ENCODE measurements at regions not wholly inside any gene's neighbourhood (a gene's known extent, or its start where the extent isn't known, plus 50 kb on each side); places are given as distances from the start of the nearest gene placed in this dataset.

DNA sequence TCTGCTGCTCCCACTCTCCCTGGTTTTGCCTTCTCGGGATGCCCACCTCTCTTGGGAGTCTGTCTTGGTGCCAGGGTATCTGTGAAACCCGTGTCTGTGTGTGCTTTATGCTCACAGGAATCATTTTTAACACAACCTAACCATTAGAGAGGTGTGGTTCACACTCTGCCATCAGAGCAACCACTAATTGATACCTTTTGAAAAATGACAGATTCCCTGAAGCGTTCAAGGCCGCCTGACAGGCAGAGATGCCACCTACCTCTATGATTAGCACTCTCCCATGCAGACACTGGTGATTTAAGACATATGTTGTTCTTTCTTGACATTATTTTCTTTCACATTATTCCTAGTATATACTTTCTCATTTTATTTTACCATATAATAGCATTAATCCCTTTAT is 207.3 kb upstream of the SGCD start:
- no peak overlapping the region for H3K4me3 ChIP-seq (ENCODE audit: low read length)
- intact Hi-C loops (cut with DNase I, micrococcal nuclease) = no loop called here
- peaks cover 37% of the 10 kb centered on the region for H3K27me3 Mint-ChIP-seq
- peak in 1 of 14 experiments; percentile 11 for DNase-seq
- no peak for ATAC-seq (ENCODE audit: poor library complexity)
- no peaks in the 10 kb centered on the region for H3K4me1 ChIP-seq (ENCODE audit: insufficient read depth, low read length)
- no peaks in the 10 kb centered on the region for H3K4me1 Mint-ChIP-seq (ENCODE audit: low read depth)
- no peak overlapping the region for H3K27ac ChIP-seq (ENCODE audit: low read depth in 1 of 2, low read length in 2 of 2)
- CTCF ChIA-PET = no interaction called here
- peaks cover 0 to 7% of the 10 kb centered on the region in 2 experiments for H3K27me3 ChIP-seq (ENCODE audit: control insufficient read depth in 1 of 2, insufficient read depth in 2 of 2, low read length in 2 of 2)
- no peaks in the 10 kb centered on the region for H3K9me3 Mint-ChIP-seq
- POLR2A ChIA-PET = no interaction called here
- no peaks in the 10 kb centered on the region for H3K36me3 ChIP-seq (ENCODE audit: insufficient read depth, low read length)
- H3K36me3 Mint-ChIP-seq (ENCODE audit: low read depth) = no peaks in the 10 kb centered on the region
- H3K9me3 ChIP-seq (ENCODE audit: control insufficient read depth in 1 of 2, insufficient read depth in 1 of 2, low read length in 2 of 2) = no peaks in the 10 kb centered on the region
- no peak overlapping the region for H3K27ac Mint-ChIP-seq
- TF ChIP-seq, protein P1, sequence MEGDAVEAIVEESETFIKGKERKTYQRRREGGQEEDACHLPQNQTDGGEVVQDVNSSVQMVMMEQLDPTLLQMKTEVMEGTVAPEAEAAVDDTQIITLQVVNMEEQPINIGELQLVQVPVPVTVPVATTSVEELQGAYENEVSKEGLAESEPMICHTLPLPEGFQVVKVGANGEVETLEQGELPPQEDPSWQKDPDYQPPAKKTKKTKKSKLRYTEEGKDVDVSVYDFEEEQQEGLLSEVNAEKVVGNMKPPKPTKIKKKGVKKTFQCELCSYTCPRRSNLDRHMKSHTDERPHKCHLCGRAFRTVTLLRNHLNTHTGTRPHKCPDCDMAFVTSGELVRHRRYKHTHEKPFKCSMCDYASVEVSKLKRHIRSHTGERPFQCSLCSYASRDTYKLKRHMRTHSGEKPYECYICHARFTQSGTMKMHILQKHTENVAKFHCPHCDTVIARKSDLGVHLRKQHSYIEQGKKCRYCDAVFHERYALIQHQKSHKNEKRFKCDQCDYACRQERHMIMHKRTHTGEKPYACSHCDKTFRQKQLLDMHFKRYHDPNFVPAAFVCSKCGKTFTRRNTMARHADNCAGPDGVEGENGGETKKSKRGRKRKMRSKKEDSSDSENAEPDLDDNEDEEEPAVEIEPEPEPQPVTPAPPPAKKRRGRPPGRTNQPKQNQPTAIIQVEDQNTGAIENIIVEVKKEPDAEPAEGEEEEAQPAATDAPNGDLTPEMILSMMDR (IDR thresholded peaks at IDR 0.05) = no peak
- no peak overlapping the region for H3K4me3 Mint-ChIP-seq

DNA sequence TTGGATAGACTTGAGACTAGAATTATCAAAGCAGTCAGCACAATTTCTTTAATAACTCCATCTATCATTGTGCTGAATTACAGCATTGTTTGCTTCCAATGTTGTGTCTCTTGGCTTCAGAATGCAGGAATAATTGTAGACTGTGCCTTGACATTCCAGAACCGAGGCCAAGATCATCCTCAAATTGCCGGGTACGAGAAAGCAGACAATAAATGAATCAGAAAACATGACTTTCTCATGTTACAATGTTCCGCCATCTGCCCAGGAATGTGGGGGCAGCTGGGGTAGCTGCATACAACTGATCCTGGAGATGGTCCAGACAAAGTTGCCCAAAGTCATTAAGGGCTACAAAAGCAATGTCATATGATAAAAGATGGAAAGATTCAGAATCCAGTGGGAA is 206.2 kb upstream of the SGCD start:
- H3K9me3 Mint-ChIP-seq = no peaks in the 10 kb centered on the region
- intact Hi-C loops (cut with DNase I, micrococcal nuclease) = no loop called here
- Histone ChIP-seq H3K4me3 (ENCODE audit: low read length) (no peak overlapping the region), H3K27ac (ENCODE audit: low read depth in 1 of 2, low read length in 2 of 2) (no peak overlapping the region), H3K36me3 (ENCODE audit: insufficient read depth, low read length) (no peaks in the 10 kb centered on the region), H3K4me1 (ENCODE audit: insufficient read depth, low read length) (no peaks in the 10 kb centered on the region), H3K27me3 (ENCODE audit: control insufficient read depth in 1 of 2, insufficient read depth in 2 of 2, low read length in 2 of 2) (peaks cover 0 to 7% of the 10 kb centered on the region in 2 experiments), H3K9me3 (ENCODE audit: control insufficient read depth in 1 of 2, insufficient read depth in 1 of 2, low read length in 2 of 2) (no peaks in the 10 kb centered on the region)
- no peak overlapping the region for H3K4me3 Mint-ChIP-seq
- DNase-seq (no peak), ATAC-seq (ENCODE audit: poor library complexity) (no peak)
- peaks cover 42% of the 10 kb centered on the region for H3K27me3 Mint-ChIP-seq
- CTCF ChIA-PET = no interaction called here
- no peaks in the 10 kb centered on the region for H3K4me1 Mint-ChIP-seq (ENCODE audit: low read depth)
- no peaks in the 10 kb centered on the region for H3K36me3 Mint-ChIP-seq (ENCODE audit: low read depth)
- POLR2A ChIA-PET = no interaction called here
- TF ChIP-seq, protein P1 (IDR thresholded peaks at IDR 0.05) = no peak
- no peak overlapping the region for H3K27ac Mint-ChIP-seq

DNA sequence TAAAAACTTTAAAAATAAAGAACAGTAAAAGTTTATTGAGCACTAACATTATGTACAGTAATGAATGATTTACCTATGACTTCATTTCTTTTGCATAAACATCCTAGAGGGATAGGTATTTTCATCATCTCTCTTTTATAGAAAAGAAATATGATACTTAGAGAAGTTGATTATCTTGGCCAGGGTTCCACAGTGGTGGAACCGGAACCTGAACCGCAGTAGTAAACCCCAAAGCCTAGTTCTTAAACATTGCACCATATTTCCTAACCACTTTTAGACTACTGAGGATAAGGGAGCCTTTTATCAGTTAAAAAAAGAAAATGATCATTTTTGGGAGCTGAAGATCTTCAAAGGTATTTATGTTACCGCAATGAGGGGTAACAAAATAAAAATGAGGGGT is 205.7 kb upstream of the SGCD start:
- H3K4me1 Mint-ChIP-seq (ENCODE audit: low read depth) = no peaks in the 10 kb centered on the region
- no peaks in the 10 kb centered on the region for H3K36me3 Mint-ChIP-seq (ENCODE audit: low read depth)
- Histone ChIP-seq H3K4me3 (ENCODE audit: low read length) (no peak overlapping the region), H3K4me1 (ENCODE audit: insufficient read depth, low read length) (no peaks in the 10 kb centered on the region), H3K36me3 (ENCODE audit: insufficient read depth, low read length) (no peaks in the 10 kb centered on the region), H3K27ac (ENCODE audit: low read depth in 1 of 2, low read length in 2 of 2) (no peak overlapping the region), H3K9me3 (ENCODE audit: control insufficient read depth in 1 of 2, insufficient read depth in 1 of 2, low read length in 2 of 2) (no peaks in the 10 kb centered on the region), H3K27me3 (ENCODE audit: control insufficient read depth in 1 of 2, insufficient read depth in 2 of 2, low read length in 2 of 2) (peaks cover 0 to 7% of the 10 kb centered on the region in 2 experiments)
- ChIA-PET CTCF (no interaction called here), POLR2A (no interaction called here)
- H3K27ac Mint-ChIP-seq = no peak overlapping the region
- DNase-seq (no peak), ATAC-seq (ENCODE audit: poor library complexity) (no peak)
- TF ChIP-seq, protein P1 (IDR thresholded peaks at IDR 0.05) = no peak
- H3K9me3 Mint-ChIP-seq = no peaks in the 10 kb centered on the region
- H3K27me3 Mint-ChIP-seq = peaks cover 42% of the 10 kb centered on the region
- intact Hi-C loops (cut with DNase I, micrococcal nuclease) = no loop called here
- H3K4me3 Mint-ChIP-seq = no peak overlapping the region
